ENCODE measurements at regions not wholly inside any gene's neighbourhood (a gene's known extent, or its start where the extent isn't known, plus 50 kb on each side); places are given as distances from the start of the nearest gene placed in this dataset.

GRCh38 chr5:84599964-84600363 lies 215.3 kb upstream of the EDIL3 start:
- no peak for DNase-seq

GRCh38 chr5:84597904-84598303 lies 213.2 kb upstream of the EDIL3 start:
- DNase-seq = no peak

- no peak for DNase-seq
Measured at GRCh38 chr5:84590629-84591028, 205.9 kb upstream of the EDIL3 start.

- DNase-seq = no peak
Measured at GRCh38 chr5:84589926-84590325, 205.2 kb upstream of the EDIL3 start.

GRCh38 chr5:84585218-84585617 lies 200.5 kb upstream of the EDIL3 start:
- no peak for DNase-seq

- no peak for DNase-seq
Measured at GRCh38 chr5:84578226-84578625, 193.5 kb upstream of the EDIL3 start.

- DNase-seq = no peak
Measured at GRCh38 chr5:84573017-84573712, 188.5 kb upstream of the EDIL3 start.

GRCh38 chr5:84569307-84569706 lies 184.6 kb upstream of the EDIL3 start:
- DNase-seq = no peak

GRCh38 chr5:84568171-84568570 lies 183.5 kb upstream of the EDIL3 start:
- no peak for DNase-seq

GRCh38 chr5:84565866-84566265 lies 181.2 kb upstream of the EDIL3 start:
- DNase-seq = no peak

- DNase-seq = no peak
Measured at GRCh38 chr5:84564321-84565075, 179.8 kb upstream of the EDIL3 start.

- DNase-seq = no peak
Measured at GRCh38 chr5:84550222-84550621, 165.5 kb upstream of the EDIL3 start.

GRCh38 chr5:84549054-84549453 lies 164.4 kb upstream of the EDIL3 start:
- DNase-seq = no peak

GRCh38 chr5:84546686-84547085 lies 162.0 kb upstream of the EDIL3 start:
- DNase-seq = no peak

GRCh38 chr5:84536797-84537196 lies 152.1 kb upstream of the EDIL3 start:
- DNase-seq = no peak

- no peak for DNase-seq
Measured at GRCh38 chr5:84535281-84535680, 150.6 kb upstream of the EDIL3 start.

GRCh38 chr5:84524491-84524890 lies 139.8 kb upstream of the EDIL3 start:
- no peak for DNase-seq

- DNase-seq = no peak
Measured at GRCh38 chr5:84518862-84519261, 134.2 kb upstream of the EDIL3 start.

- DNase-seq = no peak
Measured at GRCh38 chr5:84518370-84518769, 133.7 kb upstream of the EDIL3 start.

- DNase-seq = no peak
Measured at GRCh38 chr5:84506625-84507024, 121.9 kb upstream of the EDIL3 start.

- DNase-seq = no peak
Measured at GRCh38 chr5:84494453-84494852, 109.8 kb upstream of the EDIL3 start.

GRCh38 chr5:84487963-84488362 lies 103.3 kb upstream of the EDIL3 start:
- no peak for DNase-seq

- no peak for DNase-seq
Measured at GRCh38 chr5:84480873-84481637, 96.4 kb upstream of the EDIL3 start.

- DNase-seq = no peak
Measured at GRCh38 chr5:84478603-84479002, 93.9 kb upstream of the EDIL3 start.

Measured in Kasumi-1 (cell line).